ENCODE measurements at regions not wholly inside any gene's neighbourhood (a gene's known extent, or its start where the extent isn't known, plus 50 kb on each side); places are given as distances from the start of the nearest gene placed in this dataset.

GRCh38 chr10:9858816-9859215, 1158.9 kb upstream of the CELF2 start:
- TF ChIP-seq CEBPB (IDR thresholded peaks at IDR 0.05): no peak
- TF ChIP-seq CREB1 (IDR thresholded peaks at IDR 0.05; ENCODE audit: low read depth): no peak
- no peak for TF ChIP-seq REST (IDR thresholded peaks at IDR 0.05; ENCODE audit: low read depth)
- TF ChIP-seq MAX (IDR thresholded peaks at IDR 0.05): no peak
- TF ChIP-seq ZBTB7A (IDR thresholded peaks at IDR 0.05; ENCODE audit: low read depth): no peak
- TF ChIP-seq NFIC (IDR thresholded peaks at IDR 0.05): no peak
- no peak for TF ChIP-seq EP300 (IDR thresholded peaks at IDR 0.05; ENCODE audit: borderline replicate concordance)
- TF ChIP-seq YY1 (IDR thresholded peaks at IDR 0.05; ENCODE audit: low read depth): no peak
- no peak for TF ChIP-seq RAD21 (IDR thresholded peaks at IDR 0.05; ENCODE audit: low read depth)
- no peak for TF ChIP-seq TAF1 (IDR thresholded peaks at IDR 0.05; ENCODE audit: low read depth)
- no peak for TF ChIP-seq TCF12 (IDR thresholded peaks at IDR 0.05; ENCODE audit: low read depth)
